Upper lobe of left lung (tissue), 6 donors: ENCODE measurements at regions not wholly inside any gene's neighbourhood (a gene's known extent, or its start where the extent isn't known, plus 50 kb on each side); places are given as distances from the start of the nearest gene placed in this dataset.

Source experiments
- ATAC-seq, 2 donors: fragments of 200-7000 bp; cut with Tn5 transposase; one replicate each; pipeline ENCODE4 v1.9.1; 2022; ENCODE audit warnings: mild to moderate bottlenecking in 2 of 2, moderate library complexity in 2 of 2; ENCODE audit not compliant: low FRiP score in 2 of 2
- DNase-seq, 2 donors: peaks; one replicate each; pipeline ENCODE4 v3.0.0-alpha.2; 2019 to 2020
- H3K27ac ChIP-seq, 4 donors: fragments of 200-600 bp; sonication (generic); one replicate each; pipeline ENCODE4 v1.5.1; 2016 to 2019
- H3K27me3 ChIP-seq, 4 donors: fragments of 200-600 bp; sonication (generic); one replicate each; pipeline ENCODE4 v1.5.1; 2017 to 2019
- H3K36me3 ChIP-seq, 4 donors: fragments of 200-600 bp; sonication (generic); one replicate each; pipeline ENCODE4 v1.5.1; 2016 to 2019
- H3K4me1 ChIP-seq, 4 donors: fragments of 200-600 bp; sonication (generic); one replicate each; pipeline ENCODE4 v1.5.1; 2018 to 2019
- H3K4me3 ChIP-seq, 4 donors: fragments of 200-600 bp; sonication (generic); one replicate each; pipeline ENCODE4 v1.5.1; 2017 to 2019; ENCODE audit warnings: mild to moderate bottlenecking in 2 of 4, moderate library complexity in 1 of 4
- H3K9me3 ChIP-seq, 4 donors: fragments of 200-600 bp; sonication (generic); one replicate each; pipeline ENCODE4 v1.5.1; 2018 to 2019
- EP300 ChIP-seq, 4 donors: sonication (generic); formaldehyde crosslinking; IDR thresholded peaks; one replicate each; pipeline ENCODE4 v1.5.1; 2017; ENCODE audit warnings: antibody characterized with exemption in 4 of 4, control low read depth in 2 of 4
- POLR2A ChIP-seq, 4 donors: fragments of 450-650 bp; IDR thresholded peaks; one replicate each; pipeline ENCODE4 v1.5.1; 2016 to 2017; ENCODE audit warnings: antibody characterized with exemption in 4 of 4, mild to moderate bottlenecking in 2 of 4
- POLR2AphosphoS5 ChIP-seq, 2 donors: sonication (generic); formaldehyde crosslinking; IDR thresholded peaks; one replicate each; pipeline ENCODE4 v1.5.1; 2017; ENCODE audit warnings: antibody characterized with exemption in 2 of 2
- WGBS, 2 donors: methylation state at CpG; one replicate each; pipeline ENCODE4 v1.1.5; 2017 to 2018; 5-methylcytosine and 5-hydroxymethylcytosine counted together
- TF ChIP-seq, protein P1 (sequence below), 6 experiments: fragments of 450-650 bp in 4 of 6; fragments of 200-600 bp in 2 of 6; sonication (generic) in 2 of 6; IDR thresholded peaks; one replicate each; pipeline ENCODE4 v1.5.1; 2016 to 2019; ENCODE audit warnings: antibody characterized with exemption in 6 of 6
- donor health status: DM: no; HTN: no; CAD: no; lungs with moderate emphysema.
- donor health status: DM: no; HTN: yes; CAD: no; lungs with severe emphysema.

DNA sequence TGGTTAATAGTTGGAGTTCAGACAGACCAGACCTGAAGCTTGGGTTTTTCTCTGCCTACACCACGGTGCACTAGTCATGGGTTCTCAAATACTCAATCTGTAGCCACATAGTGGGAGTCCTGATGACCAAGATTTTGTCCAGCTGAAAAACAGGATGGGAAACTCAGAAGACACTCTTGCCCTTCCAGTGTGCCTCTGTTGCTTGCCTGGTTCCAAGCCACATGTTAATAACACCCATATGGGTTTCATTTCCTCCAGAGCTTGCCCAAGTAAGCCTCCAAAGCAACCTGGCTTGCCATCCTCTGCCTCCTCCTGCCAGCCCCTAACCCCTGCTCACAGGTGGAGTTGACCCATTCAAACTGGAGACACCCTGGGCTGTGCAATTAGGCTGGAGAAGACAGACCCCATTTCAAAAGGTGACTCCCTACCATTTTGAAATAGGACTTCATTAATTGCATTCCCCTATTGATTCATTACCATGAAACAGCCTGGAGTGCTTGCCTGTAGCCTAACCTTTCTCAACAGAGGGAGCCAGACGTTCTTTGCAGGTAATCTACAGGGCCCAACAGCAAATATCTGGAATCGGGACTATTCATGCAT is 108.0 kb upstream of the HABP2 start:
- no peaks in the 10 kb centered on the region for H3K9me3 ChIP-seq
- no peak overlapping the region for H3K27ac ChIP-seq
- H3K36me3 ChIP-seq, result no peaks in the 10 kb centered on the region
- DNase-seq (no peak), ATAC-seq (no peak)
- H3K27me3 ChIP-seq, result no peaks in the 10 kb centered on the region
- TF ChIP-seq POLR2AphosphoS5 (IDR thresholded peaks at IDR 0.05) (no peak), POLR2A (IDR thresholded peaks at IDR 0.05) (no peak), EP300 (IDR thresholded peaks at IDR 0.05) (no peak)
- TF ChIP-seq, protein P1, sequence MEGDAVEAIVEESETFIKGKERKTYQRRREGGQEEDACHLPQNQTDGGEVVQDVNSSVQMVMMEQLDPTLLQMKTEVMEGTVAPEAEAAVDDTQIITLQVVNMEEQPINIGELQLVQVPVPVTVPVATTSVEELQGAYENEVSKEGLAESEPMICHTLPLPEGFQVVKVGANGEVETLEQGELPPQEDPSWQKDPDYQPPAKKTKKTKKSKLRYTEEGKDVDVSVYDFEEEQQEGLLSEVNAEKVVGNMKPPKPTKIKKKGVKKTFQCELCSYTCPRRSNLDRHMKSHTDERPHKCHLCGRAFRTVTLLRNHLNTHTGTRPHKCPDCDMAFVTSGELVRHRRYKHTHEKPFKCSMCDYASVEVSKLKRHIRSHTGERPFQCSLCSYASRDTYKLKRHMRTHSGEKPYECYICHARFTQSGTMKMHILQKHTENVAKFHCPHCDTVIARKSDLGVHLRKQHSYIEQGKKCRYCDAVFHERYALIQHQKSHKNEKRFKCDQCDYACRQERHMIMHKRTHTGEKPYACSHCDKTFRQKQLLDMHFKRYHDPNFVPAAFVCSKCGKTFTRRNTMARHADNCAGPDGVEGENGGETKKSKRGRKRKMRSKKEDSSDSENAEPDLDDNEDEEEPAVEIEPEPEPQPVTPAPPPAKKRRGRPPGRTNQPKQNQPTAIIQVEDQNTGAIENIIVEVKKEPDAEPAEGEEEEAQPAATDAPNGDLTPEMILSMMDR (IDR thresholded peaks at IDR 0.05), result no peak
- 82 to 86% methylated on average over 3 of the region's 3 CpGs for WGBS, 2 donors
- H3K4me1 ChIP-seq, result no peaks in the 10 kb centered on the region
- no peak overlapping the region for H3K4me3 ChIP-seq

GRCh38 chr10:113445736-113446135 is 107.1 kb upstream of the HABP2 start:
- WGBS, 2 donors, result 71 to 86% methylated on average over 5 of the region's 5 CpGs
- Histone ChIP-seq H3K4me3 (no peak overlapping the region), H3K9me3 (no peaks in the 10 kb centered on the region), H3K27ac (no peak overlapping the region), H3K4me1 (no peaks in the 10 kb centered on the region), H3K27me3 (no peaks in the 10 kb centered on the region), H3K36me3 (no peaks in the 10 kb centered on the region)
- TF ChIP-seq, protein P1 (IDR thresholded peaks at IDR 0.05), result no peak
- no peak for TF ChIP-seq POLR2AphosphoS5 (IDR thresholded peaks at IDR 0.05)
- no peak for TF ChIP-seq POLR2A (IDR thresholded peaks at IDR 0.05)
- TF ChIP-seq EP300 (IDR thresholded peaks at IDR 0.05), result no peak
- ATAC-seq (no peak), DNase-seq (no peak)

DNA sequence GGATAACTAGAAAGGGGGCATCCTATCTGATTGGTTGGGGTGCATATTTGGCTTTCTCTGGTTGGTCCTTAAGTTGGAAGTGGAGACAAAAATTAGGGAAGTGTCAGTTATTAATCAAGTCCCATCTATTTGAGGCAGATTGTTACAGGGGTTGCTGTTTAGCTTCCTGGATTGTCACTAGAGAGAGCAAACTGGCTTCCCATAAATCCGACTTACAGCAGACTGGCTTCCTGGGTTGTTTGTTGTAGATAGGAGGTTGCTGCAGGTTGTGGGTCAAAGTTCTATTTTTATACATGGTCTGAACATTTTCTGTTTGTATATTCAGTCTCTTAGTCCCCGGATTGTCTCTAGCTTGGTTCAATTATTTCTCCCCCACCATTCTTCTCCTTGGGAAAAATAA is 106.1 kb upstream of the HABP2 start:
- Histone ChIP-seq H3K9me3 (no peaks in the 10 kb centered on the region), H3K27ac (no peak overlapping the region), H3K27me3 (no peaks in the 10 kb centered on the region), H3K36me3 (no peaks in the 10 kb centered on the region), H3K4me1 (no peaks in the 10 kb centered on the region), H3K4me3 (no peak overlapping the region)
- TF ChIP-seq, protein P1 (IDR thresholded peaks at IDR 0.05), result no peak
- TF ChIP-seq EP300 (IDR thresholded peaks at IDR 0.05) (no peak), POLR2A (IDR thresholded peaks at IDR 0.05) (no peak), POLR2AphosphoS5 (IDR thresholded peaks at IDR 0.05) (no peak)
- DNase-seq, result no peak
- no peak for ATAC-seq
- 69 to 73% methylated on average over 2 of the region's 2 CpGs for WGBS, 2 donors

DNA sequence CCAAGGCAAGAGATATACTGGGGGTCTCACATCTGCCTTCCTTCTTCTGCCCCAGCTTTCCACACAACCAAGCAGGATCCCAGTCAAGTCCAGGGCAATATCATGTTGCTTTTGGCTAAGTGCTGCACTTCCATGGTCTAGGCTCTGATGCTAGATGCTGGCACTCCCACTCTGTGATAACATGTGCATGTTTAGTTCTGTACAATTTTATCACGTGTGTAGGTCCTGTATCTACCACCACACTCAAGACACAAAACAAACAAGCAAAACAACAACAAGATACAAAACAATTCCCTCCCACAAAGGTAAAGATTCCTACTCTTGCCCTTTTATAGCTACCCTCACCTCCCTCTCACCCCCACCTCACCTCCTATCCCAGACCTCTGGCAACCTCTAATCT is 105.6 kb upstream of the HABP2 start:
- WGBS, 2 donors, result 63 to 75% methylated on average over 1 of the region's 1 CpG
- Histone ChIP-seq H3K27me3 (no peaks in the 10 kb centered on the region), H3K36me3 (no peaks in the 10 kb centered on the region), H3K4me3 (no peak overlapping the region), H3K4me1 (no peaks in the 10 kb centered on the region), H3K27ac (no peak overlapping the region), H3K9me3 (no peaks in the 10 kb centered on the region)
- no peak for DNase-seq
- no peak for TF ChIP-seq EP300 (IDR thresholded peaks at IDR 0.05)
- TF ChIP-seq, protein P1 (IDR thresholded peaks at IDR 0.05), result no peak
- TF ChIP-seq POLR2A (IDR thresholded peaks at IDR 0.05), result no peak
- no peak for TF ChIP-seq POLR2AphosphoS5 (IDR thresholded peaks at IDR 0.05)
- no peak for ATAC-seq

- no peaks in the 10 kb centered on the region for H3K27me3 ChIP-seq
- ATAC-seq (no peak), DNase-seq (no peak)
- no peak overlapping the region for H3K27ac ChIP-seq
- no peaks in the 10 kb centered on the region for H3K9me3 ChIP-seq
- no peak overlapping the region for H3K4me3 ChIP-seq
- 66 to 77% methylated on average over 5 of the region's 5 CpGs for WGBS, 2 donors
- H3K36me3 ChIP-seq, result no peaks in the 10 kb centered on the region
- peaks cover 0 to under 1% (median under 1%) of the 10 kb centered on the region in 4 donors for H3K4me1 ChIP-seq
- TF ChIP-seq POLR2A (IDR thresholded peaks at IDR 0.05), result no peak
- no peak for TF ChIP-seq EP300 (IDR thresholded peaks at IDR 0.05)
- TF ChIP-seq POLR2AphosphoS5 (IDR thresholded peaks at IDR 0.05), result no peak
- TF ChIP-seq, protein P1 (IDR thresholded peaks at IDR 0.05), result no peak
Measured at GRCh38 chr10:113449006-113449695, 103.7 kb upstream of the HABP2 start.
